IPS-NIHi7 (cell line): ENCODE measurements at regions not wholly inside any gene's neighbourhood (a gene's known extent, or its start where the extent isn't known, plus 50 kb on each side); places are given as distances from the start of the nearest gene placed in this dataset.
A peak's percentile ranks its signal among the peaks of the same experiment; 100 is the strongest.
"Not testable (repeated sequence)": the region's sequence is repeated elsewhere in the genome, so short reads cannot be mapped to it uniquely, and the experiment has no call there.

ENCODE experiments used
- DNase-seq: peaks from one replicate; pipeline ENCODE4 v3.0.0; 2012; ENCODE audit warnings: mixed read lengths; ENCODE audit errors: extremely low spot score

GRCh38 chr3:159229116-159229680 is 427.3 kb downstream of the MFSD1 start:
- DNase-seq, result no peak

DNA sequence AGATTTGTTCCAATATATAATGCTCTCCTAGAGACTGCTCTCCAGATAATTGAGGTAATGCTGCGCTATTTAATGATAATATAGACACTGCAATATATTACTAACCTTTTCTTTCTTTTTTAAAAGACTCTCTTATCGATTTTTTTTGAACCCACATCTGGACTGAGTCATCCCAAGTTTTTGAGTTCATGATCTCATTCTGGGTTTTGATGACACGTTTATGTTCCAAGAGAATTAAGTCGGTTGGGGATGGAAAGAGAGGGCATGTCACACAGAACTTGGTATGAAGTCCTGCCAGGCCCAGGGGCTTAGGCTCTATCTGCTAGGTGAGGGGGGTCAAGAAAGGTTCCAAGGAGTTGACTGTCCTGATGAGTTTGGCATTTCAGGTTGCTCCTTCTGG is 431.1 kb downstream of the MFSD1 start:
- DNase-seq, result no peak

- no peak for DNase-seq
Measured at GRCh38 chr3:159233734-159234133, 431.9 kb downstream of the MFSD1 start.

DNA sequence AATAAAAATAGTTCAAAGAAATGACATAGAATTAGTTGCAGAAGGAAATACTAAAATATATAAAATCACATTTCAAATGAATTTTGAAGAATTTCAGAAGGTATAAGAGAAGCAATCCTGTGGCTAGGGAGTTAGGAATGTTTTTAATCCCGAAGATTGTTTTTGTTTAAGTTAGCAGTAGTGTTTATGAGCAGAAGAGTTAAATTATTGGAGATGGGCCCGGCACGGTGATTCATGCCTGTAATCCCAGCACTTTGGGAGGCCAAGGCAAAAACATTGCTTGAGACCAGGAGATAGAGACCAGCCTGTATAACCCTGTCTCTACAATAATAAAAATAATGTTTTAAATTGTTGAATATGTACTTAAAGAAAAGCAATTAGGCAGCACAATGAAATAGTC is 432.5 kb downstream of the MFSD1 start:
- no peak for DNase-seq

- DNase-seq, result no peak
Measured at GRCh38 chr3:159236321-159236720, 434.5 kb downstream of the MFSD1 start.

- DNase-seq, result no peak
Measured at GRCh38 chr3:159237226-159237625, 435.4 kb downstream of the MFSD1 start.

DNA sequence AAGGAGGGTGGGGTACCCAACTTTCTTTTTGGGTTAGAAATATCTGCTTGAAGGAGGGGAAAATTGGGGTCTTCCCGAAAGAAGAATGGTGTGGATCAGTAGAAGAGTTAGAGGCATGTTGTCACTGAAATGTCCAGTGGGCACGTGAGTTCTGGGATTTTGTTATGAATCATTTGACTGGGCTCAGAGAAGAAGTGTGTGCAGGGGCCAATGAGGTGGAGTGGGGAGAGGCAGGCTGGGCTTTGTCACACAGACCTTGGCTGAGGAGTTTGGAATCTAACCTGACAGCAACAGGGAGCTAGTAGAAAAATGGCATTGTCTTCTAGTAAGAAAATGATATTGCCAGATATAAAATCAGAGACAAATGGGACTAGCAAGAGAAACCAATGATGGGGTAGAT is 436.8 kb downstream of the MFSD1 start:
- no peak for DNase-seq

DNA sequence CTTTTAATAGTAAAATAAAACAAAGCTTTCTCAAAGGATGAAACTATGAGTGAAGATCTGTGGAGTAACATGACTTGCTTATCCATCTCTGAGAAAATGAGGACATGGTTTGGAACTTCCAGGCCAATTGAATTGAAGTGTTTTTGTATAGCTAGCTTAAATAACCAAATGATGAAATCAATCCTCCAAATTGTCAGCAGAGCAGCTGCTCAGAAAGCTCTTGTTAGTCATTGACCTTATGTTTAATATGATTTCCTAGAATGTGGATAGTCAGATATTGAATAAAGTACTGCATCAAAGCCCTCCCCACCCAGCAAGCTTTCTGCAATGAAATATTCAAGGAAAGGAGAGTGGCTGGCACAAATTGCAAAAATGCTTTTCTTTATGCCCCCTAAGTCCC is 437.2 kb downstream of the MFSD1 start:
- no peak for DNase-seq

DNA sequence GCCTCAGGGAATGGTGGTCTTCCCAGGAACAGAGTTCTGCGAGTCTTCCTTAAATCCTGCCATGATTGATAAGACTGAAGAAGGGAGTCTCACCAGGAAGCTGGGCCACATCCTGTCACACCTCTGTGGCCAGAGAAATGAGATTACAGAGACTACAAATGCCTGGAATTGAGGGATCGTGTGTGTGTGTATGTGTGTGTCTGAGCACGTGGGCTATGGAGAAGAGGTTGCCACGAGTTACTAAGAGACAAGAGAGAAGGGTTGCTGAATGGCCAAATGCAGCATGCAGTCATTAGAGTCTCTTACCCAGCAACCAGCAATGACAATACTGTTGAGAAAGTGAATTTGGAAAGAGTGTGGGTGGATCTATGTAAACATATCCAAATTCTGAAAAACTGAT is 443.1 kb downstream of the MFSD1 start:
- DNase-seq, result no peak

DNA sequence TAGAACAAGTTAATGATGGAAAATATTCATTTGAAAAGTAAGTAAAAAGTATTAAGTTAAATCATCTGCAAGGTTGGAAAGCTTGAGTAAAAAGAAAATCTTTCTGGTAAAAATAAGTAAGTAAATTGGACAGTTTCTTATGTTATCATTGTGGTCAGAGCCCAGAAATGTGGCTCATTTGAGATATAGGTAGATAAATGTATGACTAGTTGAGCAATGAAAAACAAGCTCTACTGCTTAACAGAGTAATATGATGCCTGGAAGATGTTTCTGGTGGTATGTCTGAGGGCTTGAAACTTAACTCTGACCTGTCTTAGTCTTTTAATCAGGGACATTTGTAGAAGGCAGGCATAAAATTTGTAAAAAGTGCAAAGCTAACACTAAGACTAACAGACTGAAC is 444.0 kb downstream of the MFSD1 start:
- no peak for DNase-seq

DNA sequence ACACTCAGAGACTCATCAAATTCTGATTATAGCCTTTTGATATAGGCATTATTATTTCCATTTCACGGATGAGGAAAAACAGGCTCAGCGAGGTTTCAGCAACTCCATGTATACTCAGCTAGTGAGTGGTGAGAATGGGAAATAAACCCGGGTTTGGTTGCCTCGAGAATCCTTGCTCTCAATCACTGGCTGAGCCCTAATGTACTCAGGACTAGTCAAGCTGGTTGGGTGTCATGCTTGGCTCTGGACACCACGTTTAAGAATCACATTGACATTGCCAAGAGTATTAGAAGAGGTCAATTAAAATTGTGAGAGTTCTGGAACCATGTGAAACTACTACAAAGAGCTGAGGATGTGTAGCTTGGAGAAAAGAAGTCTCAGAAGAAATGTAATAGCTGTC is 444.5 kb downstream of the MFSD1 start:
- DNase-seq, result no peak

DNA sequence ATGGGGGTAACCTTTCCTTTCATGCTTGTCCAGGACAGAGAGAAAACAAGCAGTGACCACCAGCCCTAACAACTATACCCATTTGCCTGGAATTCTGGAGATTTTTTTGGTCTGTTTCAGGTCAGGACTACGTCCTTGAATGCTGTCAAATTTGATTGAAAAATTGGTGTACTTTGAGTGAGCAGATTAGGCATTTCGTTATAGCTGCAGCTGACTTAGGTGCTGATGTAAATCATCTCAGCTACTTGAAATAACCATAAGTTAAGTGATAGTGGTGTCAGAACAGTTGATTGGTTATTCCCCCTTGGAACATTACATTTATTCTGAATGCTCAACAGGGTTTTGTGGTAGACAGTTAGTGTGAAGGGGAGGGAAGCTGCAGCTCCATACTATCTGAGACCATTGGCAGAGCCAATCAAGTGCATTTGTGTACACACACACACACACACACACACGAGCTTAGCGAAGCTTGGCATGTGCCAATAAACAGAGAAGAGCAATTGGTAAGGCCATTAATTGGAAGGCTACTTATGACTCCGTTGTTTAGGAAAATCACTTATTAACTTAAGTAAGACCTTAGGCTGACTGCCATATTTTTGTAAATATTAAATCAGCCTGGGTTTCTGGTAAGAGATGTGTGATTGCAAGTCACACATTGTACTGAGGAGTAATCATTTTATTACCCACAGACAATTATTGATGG is 447.8 kb downstream of the MFSD1 start:
- no peak for DNase-seq

- DNase-seq, result no peak
Measured at GRCh38 chr3:159250961-159251360, 449.1 kb downstream of the MFSD1 start.

- no peak for DNase-seq
Measured at GRCh38 chr3:159252274-159252673, 450.4 kb downstream of the MFSD1 start.

DNA sequence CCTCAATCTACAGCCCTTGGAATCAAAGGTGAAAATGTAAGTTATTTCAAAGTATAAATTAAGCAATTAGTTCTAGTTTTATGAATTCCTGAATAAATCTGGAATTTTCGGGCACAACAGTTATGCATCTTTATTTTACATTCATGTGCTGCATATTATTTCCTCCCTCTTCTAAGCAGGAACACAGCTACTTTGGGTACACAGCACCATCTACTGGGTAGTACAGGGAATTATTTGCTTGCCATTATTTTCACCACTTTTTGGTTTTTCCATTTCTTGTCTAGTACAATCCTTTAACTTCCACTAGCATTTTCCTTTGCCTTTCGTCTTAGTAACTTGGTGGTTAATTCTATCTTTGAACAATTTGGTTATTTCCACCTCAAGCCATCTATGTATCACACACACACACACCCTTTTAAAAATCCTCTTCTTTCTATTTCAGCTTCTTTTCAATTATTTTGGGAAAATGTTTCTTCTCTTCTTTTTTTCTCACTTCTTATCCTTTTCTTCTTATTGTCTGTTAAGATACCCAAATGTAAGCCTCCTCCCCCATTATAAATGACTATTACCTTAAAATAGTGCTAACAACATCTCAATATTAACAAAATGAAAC is 451.0 kb downstream of the MFSD1 start:
- DNase-seq, result peak; percentile 27

- no peak for DNase-seq
Measured at GRCh38 chr3:159253860-159254259, 452.0 kb downstream of the MFSD1 start.

GRCh38 chr3:159257954-159258353 is 456.1 kb downstream of the MFSD1 start:
- no peak for DNase-seq

DNA sequence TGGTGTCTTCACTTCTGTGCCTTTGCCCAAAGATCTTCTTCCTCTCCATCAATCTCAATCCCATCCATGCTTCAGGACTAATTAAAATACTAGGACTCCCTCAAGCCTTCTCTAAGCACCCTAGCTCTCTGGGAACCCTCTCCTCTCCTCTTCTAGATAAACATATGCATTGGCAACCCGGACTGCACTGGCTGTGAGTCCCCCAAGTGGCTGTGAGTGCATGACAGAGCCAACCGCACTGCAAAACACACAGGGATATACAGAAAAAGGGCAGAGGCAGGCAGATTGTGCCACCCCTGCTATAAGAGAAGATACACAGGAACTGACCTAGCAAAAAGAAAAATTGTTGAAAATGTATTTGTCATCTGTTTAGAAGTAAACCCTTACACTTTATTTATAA is 457.1 kb downstream of the MFSD1 start:
- DNase-seq, result no peak

DNA sequence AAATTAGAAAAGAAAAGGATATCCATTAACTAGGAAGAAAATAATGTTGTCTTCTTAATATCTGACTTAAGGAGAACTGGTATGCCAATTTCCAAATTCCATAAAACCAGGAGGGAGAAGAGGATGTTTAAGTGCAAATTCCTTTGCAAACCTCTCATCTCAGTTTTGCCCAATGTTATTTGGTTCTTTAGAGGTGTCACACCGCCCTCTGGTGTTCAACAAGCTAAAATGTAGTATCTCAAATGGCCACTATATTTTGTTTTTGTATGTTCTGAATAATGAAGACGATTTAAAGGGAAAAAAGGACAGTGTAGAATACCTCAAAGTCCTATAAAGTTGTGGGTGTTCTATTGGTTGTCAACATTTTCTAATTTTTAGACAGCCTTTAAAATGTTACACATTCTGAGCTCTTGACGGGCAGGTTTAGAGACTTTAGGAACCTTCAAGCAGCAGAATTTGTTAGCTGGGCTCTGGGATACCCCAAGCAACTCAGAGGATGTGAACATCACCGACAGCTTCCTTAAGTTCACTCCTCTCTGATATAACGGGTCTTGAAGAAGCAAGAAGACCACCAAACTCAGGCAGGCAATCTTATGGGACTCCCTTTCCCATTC is 458.3 kb downstream of the MFSD1 start:
- peak; percentile 36 for DNase-seq

DNA sequence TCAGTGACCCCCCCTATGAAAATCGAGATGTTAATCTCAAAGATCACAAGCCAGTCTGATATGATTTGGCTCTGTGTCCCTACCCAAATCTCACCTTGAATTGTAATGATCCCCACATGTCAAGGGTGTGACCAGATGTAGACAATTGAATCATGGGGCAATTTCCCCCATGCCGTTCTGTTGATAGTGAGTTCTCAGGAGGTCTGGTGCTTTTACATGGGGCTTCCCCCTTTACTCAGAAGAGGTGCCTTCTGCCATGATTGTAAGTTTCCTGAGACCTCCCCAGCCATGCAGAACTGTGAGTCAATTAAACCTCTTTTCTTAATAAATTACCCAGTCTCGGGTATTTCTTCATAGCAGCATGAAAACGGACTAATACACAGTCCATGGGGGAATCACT is 459.5 kb downstream of the MFSD1 start:
- not testable (repeated sequence) for DNase-seq

DNA sequence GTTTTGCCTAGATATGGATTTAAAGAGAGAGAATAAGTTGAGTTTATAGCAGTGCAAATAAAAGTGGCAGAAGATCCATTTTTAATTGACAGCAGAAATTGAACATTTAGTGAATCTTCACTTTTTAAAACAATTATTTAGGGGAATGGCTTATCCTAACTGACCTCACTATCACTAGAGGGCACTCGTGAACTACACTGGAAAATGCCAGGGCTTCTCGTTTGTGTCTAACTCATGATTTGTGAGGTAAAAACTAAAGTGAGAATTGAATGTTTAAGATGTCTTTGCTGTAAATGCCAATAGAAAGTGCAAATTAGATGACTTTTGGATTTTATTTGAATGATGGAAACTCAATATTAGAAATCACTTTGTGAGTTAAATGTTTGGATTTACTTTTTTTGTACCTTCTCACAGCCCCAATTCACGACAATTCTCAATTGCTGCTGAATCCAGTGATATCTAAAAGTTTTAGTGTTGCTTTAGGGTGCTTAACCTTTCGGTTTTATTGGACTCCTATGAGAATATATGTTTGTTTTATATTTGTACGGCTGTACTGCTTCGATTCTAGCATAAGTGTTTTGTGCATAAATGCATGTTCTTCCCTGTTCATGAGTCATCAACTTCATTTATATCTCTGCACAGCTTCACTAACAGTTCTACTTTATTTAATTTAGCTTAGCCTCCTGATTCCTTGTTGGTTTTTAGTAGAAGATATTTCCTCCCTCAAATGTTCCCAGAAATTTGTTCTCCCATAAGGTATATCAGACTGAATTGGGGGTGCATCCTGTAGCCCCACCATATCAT is 462.1 kb downstream of the MFSD1 start:
- DNase-seq, result peak; percentile 25

- no peak for DNase-seq
Measured at GRCh38 chr3:159265705-159266104, 463.9 kb downstream of the MFSD1 start.
